CD14-positive monocyte (primary cell): ENCODE measurements at regions not wholly inside any gene's neighbourhood (a gene's known extent, or its start where the extent isn't known, plus 50 kb on each side); places are given as distances from the start of the nearest gene placed in this dataset.

Source experiments
- DNase-seq, 3 donors: peaks; one replicate each; pipeline ENCODE4 v3.0.0-alpha.2; 2011 to 2022
- H2AFZ ChIP-seq: 2 replicates; pipeline ENCODE4 v1.6.0; 2012; ENCODE audit warnings: mild to moderate bottlenecking, low read depth, low read length, inconsistent platforms; ENCODE audit not compliant: insufficient read depth, poor library complexity, severe bottlenecking
- H3K27ac ChIP-seq, 2 donors: 1 replicate in 1 of 2; 2 replicates in 1 of 2; pipeline ENCODE4 v1.5.1; 2012 to 2013; ENCODE audit warnings: low read length in 2 of 2, control low read depth in 1 of 2, inconsistent platforms in 1 of 2, low read depth in 1 of 2, mild to moderate bottlenecking in 1 of 2
- H3K27me3 ChIP-seq, 2 donors: one replicate each; pipeline versions ENCODE4 v1.6.0 to v1.6.1; 2011 to 2013; ENCODE audit warnings: low read length in 2 of 2; ENCODE audit not compliant: control insufficient read depth in 2 of 2, insufficient read depth in 2 of 2
- H3K36me3 ChIP-seq, 2 donors: replicated peaks in 1 of 2; 1 replicate in 1 of 2; 2 replicates in 1 of 2; pipeline versions ENCODE4 v1.5.1 to v1.6.1; 2012 to 2013; ENCODE audit warnings: low read length in 2 of 2, control low read depth in 1 of 2, inconsistent platforms in 1 of 2, mild to moderate bottlenecking in 1 of 2; ENCODE audit not compliant: insufficient read depth in 2 of 2, control insufficient read depth in 1 of 2
- H3K4me1 ChIP-seq, 2 donors: 1 replicate in 1 of 2; 2 replicates in 1 of 2; pipeline versions ENCODE4 v1.5.1 to v1.6.1; 2012 to 2013; ENCODE audit warnings: low read length in 2 of 2, control low read depth in 1 of 2, inconsistent platforms in 1 of 2, mild to moderate bottlenecking in 1 of 2, moderate library complexity in 1 of 2; ENCODE audit not compliant: insufficient read depth in 2 of 2, control insufficient read depth in 1 of 2
- H3K4me2 ChIP-seq: replicated peaks from 2 replicates; pipeline ENCODE3; 2012; ENCODE audit warnings: low read length, moderate library complexity, mild to moderate bottlenecking; ENCODE audit not compliant: poor library complexity, severe bottlenecking; ENCODE audit errors: extremely low read depth
- H3K4me3 ChIP-seq, 3 experiments: fragments of 200-600 bp in 1 of 3; sonication (generic) in 1 of 3; replicated peaks in 1 of 3; 1 replicate in 2 of 3; 2 replicates in 1 of 3; pipeline ENCODE4 v1.5.1; 2011 to 2013; ENCODE audit warnings: low read length in 3 of 3, mild to moderate bottlenecking in 3 of 3, control low read depth in 2 of 3, low read depth in 2 of 3, inconsistent platforms in 1 of 3, moderate library complexity in 1 of 3
- H3K79me2 ChIP-seq: 2 replicates; pipeline ENCODE4 v1.6.0; 2012; ENCODE audit warnings: mild to moderate bottlenecking, control low read depth, inconsistent platforms, low read length, moderate library complexity; ENCODE audit not compliant: insufficient read depth
- H3K9ac ChIP-seq: 2 replicates; pipeline ENCODE4 v1.6.0; 2017; ENCODE audit warnings: low read length, mild to moderate bottlenecking; ENCODE audit not compliant: insufficient read depth, poor library complexity, severe bottlenecking
- H3K9me3 ChIP-seq, 2 donors: replicated peaks in 1 of 2; 1 replicate in 1 of 2; 2 replicates in 1 of 2; pipeline versions ENCODE4 v1.5.1 to v1.6.1; 2012 to 2013; ENCODE audit warnings: low read length in 2 of 2, control low read depth in 1 of 2; ENCODE audit not compliant: control insufficient read depth in 1 of 2, insufficient read depth in 1 of 2
- H4K20me1 ChIP-seq: 2 replicates; pipeline ENCODE4 v1.6.0; 2012; ENCODE audit warnings: mild to moderate bottlenecking, low read length, control low read depth, moderate library complexity; ENCODE audit not compliant: insufficient read depth
- H3K27ac Mint-ChIP-seq, 7 donors: one replicate each; pipeline ENCODE4 v1.8.0; 2020; ENCODE audit warnings: mild to moderate bottlenecking in 7 of 7, mixed read lengths in 7 of 7, moderate library complexity in 6 of 7, inconsistent platforms in 2 of 7
- H3K27me3 Mint-ChIP-seq, 3 donors: one replicate each; pipeline ENCODE4 v1.8.0; 2021 to 2022; ENCODE audit warnings: low read depth in 3 of 3, mild to moderate bottlenecking in 3 of 3, mixed read lengths in 3 of 3, moderate library complexity in 3 of 3, inconsistent platforms in 1 of 3
- H3K36me3 Mint-ChIP-seq, 2 donors: one replicate each; pipeline ENCODE4 v1.8.0; 2020; ENCODE audit warnings: mixed read lengths in 2 of 2, inconsistent platforms in 1 of 2, mild to moderate bottlenecking in 1 of 2
- H3K4me1 Mint-ChIP-seq: one replicate; pipeline ENCODE4 v1.8.0; 2020; ENCODE audit warnings: mild to moderate bottlenecking, mixed read lengths
- H3K4me3 Mint-ChIP-seq, 2 donors: one replicate each; pipeline ENCODE4 v1.8.0; 2020; ENCODE audit warnings: mild to moderate bottlenecking in 2 of 2, mixed read lengths in 2 of 2, moderate library complexity in 1 of 2
- H3K9me3 Mint-ChIP-seq, 7 donors: one replicate each; pipeline ENCODE4 v1.8.0; 2020 to 2022; ENCODE audit warnings: mixed read lengths in 7 of 7, mild to moderate bottlenecking in 6 of 7, moderate library complexity in 6 of 7, inconsistent platforms in 2 of 7
- WGBS: methylation state at CpG from one replicate; pipeline ENCODE4 v1.1.5; 2013; ENCODE audit warnings: missing lambda C conversion rate; ENCODE audit not compliant: insufficient coverage; 5-methylcytosine and 5-hydroxymethylcytosine counted together
- intact Hi-C, 2 donors: fragments of 100-400 bp; cut with micrococcal nuclease; formaldehyde crosslinking; loops; one replicate each; pipeline versions ENCODE4 v1.15.0 to v1.15.1; 2023
- TF ChIP-seq, protein P1 (sequence below): fragments of 200-600 bp; IDR thresholded peaks from one replicate; pipeline ENCODE4 v1.8.0; 2022; ENCODE audit warnings: antibody characterized with exemption, mild to moderate bottlenecking

DNA sequence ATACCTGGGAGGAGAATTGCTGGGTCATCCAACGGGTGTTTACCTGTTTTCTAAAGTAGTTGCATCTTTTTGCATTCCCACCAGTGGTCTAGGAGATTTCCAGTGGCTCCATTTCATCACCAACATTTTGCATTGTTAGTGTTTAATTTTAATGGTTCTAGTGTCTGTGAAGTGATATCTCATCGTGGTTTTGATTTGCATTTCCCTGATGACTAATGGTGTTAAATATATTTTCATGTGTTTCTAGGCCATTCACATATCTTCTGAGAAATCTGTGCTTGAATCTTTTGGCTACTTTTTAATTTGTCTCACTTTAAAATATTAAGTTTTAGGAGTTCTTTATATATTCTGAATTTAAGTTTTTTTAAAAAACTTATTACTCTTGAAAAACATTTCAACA lies 439.6 kb downstream of the TMEM135 start:
- WGBS, result no CpG with 5 or more reads among the region's 2 CpGs
- DNase-seq, result no peak
- Histone ChIP-seq H3K27ac (no peak overlapping the region), H3K4me2 (no peak overlapping the region), H3K9ac (no peak overlapping the region), H3K4me1 (no peaks in the 10 kb centered on the region), H3K36me3 (no peaks in the 10 kb centered on the region), H4K20me1 (no peaks in the 10 kb centered on the region), H3K9me3 (peaks cover 0 to 11% of the 10 kb centered on the region in 2 donors), H3K79me2 (no peaks in the 10 kb centered on the region), H3K4me3 (no peak overlapping the region), H3K27me3 (no peaks in the 10 kb centered on the region), H2AFZ (no peak overlapping the region)
- Mint-ChIP-seq H3K4me1 (no peaks in the 10 kb centered on the region), H3K36me3 (no peaks in the 10 kb centered on the region), H3K27ac (no peak overlapping the region), H3K27me3 (no peaks in the 10 kb centered on the region), H3K4me3 (no peak overlapping the region), H3K9me3 (peaks cover 4 to 18% (median 13%) of the 10 kb centered on the region in 7 donors)
- TF ChIP-seq, protein P1, sequence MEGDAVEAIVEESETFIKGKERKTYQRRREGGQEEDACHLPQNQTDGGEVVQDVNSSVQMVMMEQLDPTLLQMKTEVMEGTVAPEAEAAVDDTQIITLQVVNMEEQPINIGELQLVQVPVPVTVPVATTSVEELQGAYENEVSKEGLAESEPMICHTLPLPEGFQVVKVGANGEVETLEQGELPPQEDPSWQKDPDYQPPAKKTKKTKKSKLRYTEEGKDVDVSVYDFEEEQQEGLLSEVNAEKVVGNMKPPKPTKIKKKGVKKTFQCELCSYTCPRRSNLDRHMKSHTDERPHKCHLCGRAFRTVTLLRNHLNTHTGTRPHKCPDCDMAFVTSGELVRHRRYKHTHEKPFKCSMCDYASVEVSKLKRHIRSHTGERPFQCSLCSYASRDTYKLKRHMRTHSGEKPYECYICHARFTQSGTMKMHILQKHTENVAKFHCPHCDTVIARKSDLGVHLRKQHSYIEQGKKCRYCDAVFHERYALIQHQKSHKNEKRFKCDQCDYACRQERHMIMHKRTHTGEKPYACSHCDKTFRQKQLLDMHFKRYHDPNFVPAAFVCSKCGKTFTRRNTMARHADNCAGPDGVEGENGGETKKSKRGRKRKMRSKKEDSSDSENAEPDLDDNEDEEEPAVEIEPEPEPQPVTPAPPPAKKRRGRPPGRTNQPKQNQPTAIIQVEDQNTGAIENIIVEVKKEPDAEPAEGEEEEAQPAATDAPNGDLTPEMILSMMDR, result no peak
- intact Hi-C loops, result no loop called here

DNA sequence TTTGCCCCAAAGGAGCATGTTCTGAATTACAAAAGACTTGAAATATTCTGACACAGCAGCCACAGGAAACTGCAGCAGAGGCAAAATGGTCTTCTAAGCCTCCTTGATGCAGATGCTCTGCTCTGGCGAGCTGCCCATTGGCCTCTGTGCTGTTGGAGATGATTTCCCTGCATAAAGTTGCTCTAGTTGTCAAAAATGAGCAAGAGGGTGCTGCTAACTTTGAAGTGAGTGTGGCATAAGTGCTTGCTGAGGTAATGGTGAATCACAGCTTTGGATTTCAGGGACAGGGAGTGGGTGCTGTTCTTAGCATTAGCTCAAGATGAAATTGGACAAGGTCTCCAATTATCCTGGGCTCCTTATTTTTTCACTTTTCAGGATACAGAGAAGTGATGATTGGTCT lies 435.4 kb downstream of the TMEM135 start:
- H3K27ac Mint-ChIP-seq, result no peak overlapping the region

More for the DNA sequence above, 435.4 kb downstream of the TMEM135 start:
- H3K36me3 Mint-ChIP-seq, result no peaks in the 10 kb centered on the region
- H3K4me3 ChIP-seq, result no peak overlapping the region
- no peaks in the 10 kb centered on the region for H3K27me3 Mint-ChIP-seq
- WGBS, result 100% methylated on average over 1 of the region's 1 CpG
- H3K27ac ChIP-seq, result no peak overlapping the region
- no peak overlapping the region for H2AFZ ChIP-seq
- peaks cover 13% of the 10 kb centered on the region for H3K4me1 Mint-ChIP-seq
- no peak overlapping the region for H3K4me2 ChIP-seq
- H3K79me2 ChIP-seq, result no peaks in the 10 kb centered on the region
- no peak for DNase-seq
- H3K4me3 Mint-ChIP-seq, result no peak overlapping the region
- no peaks in the 10 kb centered on the region for H4K20me1 ChIP-seq
- no peaks in the 10 kb centered on the region for H3K27me3 ChIP-seq
- H3K4me1 ChIP-seq, result peaks cover 0 to 5% of the 10 kb centered on the region in 2 donors
- peaks cover 2 to 24% (median 8%) of the 10 kb centered on the region in 7 donors for H3K9me3 Mint-ChIP-seq
- intact Hi-C loops, result no loop called here
- no peak overlapping the region for H3K9ac ChIP-seq
- H3K36me3 ChIP-seq, result no peaks in the 10 kb centered on the region
- TF ChIP-seq, protein P1, result no peak
- peaks cover 0 to 3% of the 10 kb centered on the region in 2 donors for H3K9me3 ChIP-seq
